Calu3 (cell line): ENCODE measurements at regions not wholly inside any gene's neighbourhood (a gene's known extent, or its start where the extent isn't known, plus 50 kb on each side); places are given as distances from the start of the nearest gene placed in this dataset.

Experiments
- BruUV-seq: library from RNA; stranded (reverse); fragments of 400-500 nt; replicated peaks from 2 replicates; lab custom pipeline; 2021; lab: Mats Ljungman, UMichigan
- CTCF ChIA-PET: fragments of 300-600 bp; sonication (Branson Sonifier 250); formaldehyde crosslinking; loops from one replicate; lab custom pipeline; 2022; ENCODE audit warnings: antibody characterized with exemption; lab: Charles Lee
- DNase-seq: peaks from one replicate; pipeline ENCODE4 v3.0.0; 2022
- H3K27ac Mint-ChIP-seq: one replicate; pipeline ENCODE4 v1.8.0; 2022; ENCODE audit warnings: mixed read lengths; ENCODE audit not compliant: unreplicated experiment
- H3K27me3 Mint-ChIP-seq: one replicate; pipeline ENCODE4 v1.8.0; 2022; ENCODE audit warnings: mixed read lengths; ENCODE audit not compliant: unreplicated experiment
- H3K36me3 Mint-ChIP-seq: one replicate; pipeline ENCODE4 v1.8.0; 2022; ENCODE audit warnings: mild to moderate bottlenecking, moderate library complexity, mixed read lengths; ENCODE audit not compliant: insufficient read depth, unreplicated experiment
- H3K4me1 Mint-ChIP-seq: one replicate; pipeline ENCODE4 v1.8.0; 2022; ENCODE audit warnings: mild to moderate bottlenecking, low read depth, mixed read lengths; ENCODE audit not compliant: unreplicated experiment
- H3K4me3 Mint-ChIP-seq: one replicate; pipeline ENCODE4 v1.8.0; 2022; ENCODE audit warnings: mild to moderate bottlenecking, low read depth, moderate library complexity, mixed read lengths; ENCODE audit not compliant: unreplicated experiment
- H3K9me3 Mint-ChIP-seq: one replicate; pipeline ENCODE4 v1.8.0; 2022; ENCODE audit warnings: low read depth, mixed read lengths; ENCODE audit not compliant: unreplicated experiment
- intact Hi-C: fragments of 100-400 bp; cut with micrococcal nuclease; formaldehyde crosslinking; loops from one replicate; pipeline ENCODE4 v1.10.0; 2022; ENCODE audit not compliant: unreplicated experiment
- TF ChIP-seq, protein P1 (sequence below): fragments of 200-600 bp; IDR thresholded peaks from one replicate; pipeline ENCODE4 v1.8.0; 2022; ENCODE audit warnings: antibody characterized with exemption; ENCODE audit not compliant: unreplicated experiment

DNA sequence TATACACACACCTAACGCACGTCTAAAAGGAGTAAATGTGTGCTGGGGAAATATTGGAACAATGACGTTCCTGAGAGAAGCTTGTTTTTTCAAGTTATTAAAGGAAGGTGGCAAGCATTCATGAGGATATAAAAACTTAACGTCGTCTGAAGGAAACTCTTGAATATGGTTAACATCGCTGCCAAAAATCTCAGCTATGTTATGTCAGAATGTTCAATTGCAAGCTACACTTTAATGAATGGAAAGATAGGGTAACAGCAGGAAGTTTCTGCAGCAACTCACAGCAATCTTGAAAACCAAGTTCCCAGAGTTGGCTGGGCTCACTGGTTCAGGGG, 54.3 kb upstream of the MEF2A start:
- Mint-ChIP-seq H3K4me1 (no peaks in the 10 kb centered on the region), H3K27me3 (no peaks in the 10 kb centered on the region), H3K27ac (no peak overlapping the region), H3K4me3 (no peak overlapping the region), H3K9me3 (no peaks in the 10 kb centered on the region), H3K36me3 (no peaks in the 10 kb centered on the region)
- intact Hi-C loops: no loop called here
- DNase-seq: no peak
- TF ChIP-seq, protein P1, sequence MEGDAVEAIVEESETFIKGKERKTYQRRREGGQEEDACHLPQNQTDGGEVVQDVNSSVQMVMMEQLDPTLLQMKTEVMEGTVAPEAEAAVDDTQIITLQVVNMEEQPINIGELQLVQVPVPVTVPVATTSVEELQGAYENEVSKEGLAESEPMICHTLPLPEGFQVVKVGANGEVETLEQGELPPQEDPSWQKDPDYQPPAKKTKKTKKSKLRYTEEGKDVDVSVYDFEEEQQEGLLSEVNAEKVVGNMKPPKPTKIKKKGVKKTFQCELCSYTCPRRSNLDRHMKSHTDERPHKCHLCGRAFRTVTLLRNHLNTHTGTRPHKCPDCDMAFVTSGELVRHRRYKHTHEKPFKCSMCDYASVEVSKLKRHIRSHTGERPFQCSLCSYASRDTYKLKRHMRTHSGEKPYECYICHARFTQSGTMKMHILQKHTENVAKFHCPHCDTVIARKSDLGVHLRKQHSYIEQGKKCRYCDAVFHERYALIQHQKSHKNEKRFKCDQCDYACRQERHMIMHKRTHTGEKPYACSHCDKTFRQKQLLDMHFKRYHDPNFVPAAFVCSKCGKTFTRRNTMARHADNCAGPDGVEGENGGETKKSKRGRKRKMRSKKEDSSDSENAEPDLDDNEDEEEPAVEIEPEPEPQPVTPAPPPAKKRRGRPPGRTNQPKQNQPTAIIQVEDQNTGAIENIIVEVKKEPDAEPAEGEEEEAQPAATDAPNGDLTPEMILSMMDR: no peak
- CTCF ChIA-PET: no interaction called here
- no TSS peak for BruUV-seq

DNA sequence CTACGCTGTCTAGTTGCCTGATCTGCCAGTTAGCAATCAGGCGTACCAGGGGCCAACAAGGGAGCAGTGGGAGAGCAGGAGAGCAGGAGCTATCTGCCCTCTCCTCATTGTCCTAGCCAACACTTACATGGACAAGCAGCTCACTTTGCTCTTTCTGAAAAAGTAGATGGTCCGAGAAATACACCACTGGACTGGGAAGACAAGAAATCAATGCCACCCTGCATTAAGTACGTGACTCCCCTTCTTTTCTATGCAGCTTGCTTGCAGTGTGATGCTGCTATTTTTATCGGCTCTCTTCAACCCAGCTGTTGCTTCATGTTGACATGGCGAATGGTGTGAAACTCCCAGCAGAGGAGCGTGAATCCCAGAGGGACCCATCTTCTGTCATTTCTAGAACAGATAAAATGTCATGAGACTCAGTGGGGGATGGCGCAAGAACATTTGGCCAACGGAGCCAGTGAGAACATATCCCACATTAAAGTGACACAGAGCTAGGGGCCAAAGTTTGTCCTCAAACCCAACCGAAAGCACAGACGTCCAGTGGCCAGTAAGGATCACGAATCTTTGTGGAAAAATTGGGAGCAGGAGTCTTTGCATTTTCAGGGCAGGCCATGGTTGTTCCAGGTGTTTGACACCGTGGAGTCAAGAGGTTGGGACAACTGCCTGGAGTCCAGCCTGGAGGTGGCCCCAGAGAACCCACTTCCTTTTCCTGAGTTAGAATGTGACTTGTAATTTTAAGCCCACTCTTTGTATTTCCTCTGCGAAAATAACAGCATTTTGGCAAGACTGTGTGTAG, 53.7 kb upstream of the MEF2A start:
- TF ChIP-seq, protein P1: no peak
- H3K4me1 Mint-ChIP-seq: no peaks in the 10 kb centered on the region
- H3K27ac Mint-ChIP-seq: no peak overlapping the region
- no peak overlapping the region for H3K4me3 Mint-ChIP-seq
- no peaks in the 10 kb centered on the region for H3K9me3 Mint-ChIP-seq
- no peaks in the 10 kb centered on the region for H3K36me3 Mint-ChIP-seq
- BruUV-seq: no TSS peak
- no peaks in the 10 kb centered on the region for H3K27me3 Mint-ChIP-seq
- DNase-seq: no peak
- CTCF ChIA-PET: no interaction called here
- intact Hi-C loops: no loop called here

DNA sequence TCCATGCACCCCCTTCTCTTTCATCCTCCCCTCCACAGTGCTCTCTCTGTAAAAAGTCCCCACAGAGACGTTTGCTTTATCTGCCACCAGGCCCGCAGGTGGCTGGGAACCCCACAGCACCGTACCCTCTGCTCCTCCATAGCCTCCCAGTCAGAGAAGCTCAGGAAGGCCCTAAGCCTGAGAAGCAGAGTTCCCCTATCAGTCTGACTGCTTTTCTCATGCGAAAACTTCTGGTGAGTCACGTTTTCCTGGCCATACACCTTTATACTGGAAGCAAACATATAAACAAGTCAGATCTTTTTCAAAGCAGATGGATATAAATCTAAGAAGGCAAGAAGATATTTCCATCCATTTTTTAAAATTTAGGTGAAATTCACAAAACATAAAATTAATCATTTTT, 51.5 kb upstream of the MEF2A start:
- BruUV-seq: no TSS peak
- no peaks in the 10 kb centered on the region for H3K9me3 Mint-ChIP-seq
- H3K4me1 Mint-ChIP-seq: no peaks in the 10 kb centered on the region

More for the DNA sequence above, 51.5 kb upstream of the MEF2A start:
- H3K27me3 Mint-ChIP-seq: no peaks in the 10 kb centered on the region
- TF ChIP-seq, protein P1: no peak
- DNase-seq: no peak
- no peaks in the 10 kb centered on the region for H3K36me3 Mint-ChIP-seq
- CTCF ChIA-PET: no interaction called here
- intact Hi-C loops: no loop called here
- no peak overlapping the region for H3K27ac Mint-ChIP-seq
- H3K4me3 Mint-ChIP-seq: no peak overlapping the region
